ENCODE measurements at regions not wholly inside any gene's neighbourhood (a gene's known extent, or its start where the extent isn't known, plus 50 kb on each side); places are given as distances from the start of the nearest gene placed in this dataset.

DNA sequence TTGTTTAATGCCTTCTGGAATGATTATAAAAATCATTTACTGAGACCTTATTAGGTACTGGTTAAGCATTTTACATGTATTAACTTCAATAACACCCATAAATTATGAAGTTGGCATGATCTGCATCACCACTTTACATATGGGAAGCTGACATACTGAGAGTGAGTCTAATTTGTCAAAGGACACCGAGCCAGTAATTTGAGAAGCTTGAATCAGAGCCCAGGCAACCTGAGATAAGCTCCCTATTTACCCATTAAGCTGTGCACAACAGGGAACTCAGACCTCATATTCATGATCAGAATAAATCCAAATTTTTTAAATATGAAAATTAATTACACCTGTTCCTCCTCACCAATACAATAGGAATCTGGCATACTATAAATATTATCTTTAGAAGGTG, 247.9 kb upstream of the EPHA5 start:
- TF ChIP-seq ISL1 (CRISPR knock-in tag; IDR thresholded peaks at IDR 0.05) (no peak), ZC3H10 (CRISPR knock-in tag; IDR thresholded peaks at IDR 0.05) (no peak)
